GM21619 (cell line): ENCODE measurements at regions not wholly inside any gene's neighbourhood (a gene's known extent, or its start where the extent isn't known, plus 50 kb on each side); places are given as distances from the start of the nearest gene placed in this dataset.
"Not testable (repeated sequence)": the region's sequence is repeated elsewhere in the genome, so short reads cannot be mapped to it uniquely, and the experiment has no call there.

Experiments used
- ATAC-seq: cut with Tn5 transposase; IDR thresholded peaks from one replicate; pipeline ENCODE4 v1.9.1; 2021; ENCODE audit not compliant: unreplicated experiment

DNA sequence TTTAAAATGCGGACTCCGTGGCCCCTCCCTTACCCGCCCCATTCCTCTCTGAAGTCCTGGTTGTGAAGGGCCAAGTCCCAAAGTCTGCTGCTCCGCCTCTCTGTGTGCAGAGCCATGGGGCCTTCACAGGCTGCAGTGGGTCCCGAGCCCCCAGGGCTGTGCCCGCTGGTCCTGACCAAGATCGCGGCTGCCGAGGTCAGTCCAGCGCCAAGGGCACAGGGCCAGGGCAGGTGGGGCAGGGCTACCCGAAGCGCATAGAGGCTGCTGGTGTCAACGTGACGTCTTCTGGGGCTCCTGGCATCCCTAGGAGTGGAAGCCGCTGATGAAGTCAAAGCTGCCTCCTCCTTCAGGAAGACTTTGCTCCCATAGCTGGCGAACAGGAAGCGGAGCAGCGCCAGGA, 858.8 kb downstream of the TUBA3C start:
- ATAC-seq, result not testable (repeated sequence)

DNA sequence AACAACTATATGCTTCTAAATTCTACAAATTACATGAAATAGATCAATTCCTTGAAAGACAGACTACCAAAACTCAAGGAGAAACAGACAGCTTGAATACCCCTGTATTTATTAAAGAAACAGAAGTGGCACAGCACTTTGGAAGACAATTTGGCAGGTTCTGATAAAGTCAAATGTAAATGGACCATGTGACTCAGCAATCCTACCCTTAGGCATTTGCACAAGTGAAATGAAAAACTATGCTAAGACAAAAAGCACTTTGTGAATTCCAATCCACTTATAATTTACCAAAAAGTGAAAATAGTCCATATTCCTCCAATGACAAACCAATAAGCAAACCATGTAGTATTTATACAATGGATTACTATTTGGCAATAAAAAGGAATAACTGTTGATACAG, 862.0 kb downstream of the TUBA3C start:
- ATAC-seq, result not testable (repeated sequence)

DNA sequence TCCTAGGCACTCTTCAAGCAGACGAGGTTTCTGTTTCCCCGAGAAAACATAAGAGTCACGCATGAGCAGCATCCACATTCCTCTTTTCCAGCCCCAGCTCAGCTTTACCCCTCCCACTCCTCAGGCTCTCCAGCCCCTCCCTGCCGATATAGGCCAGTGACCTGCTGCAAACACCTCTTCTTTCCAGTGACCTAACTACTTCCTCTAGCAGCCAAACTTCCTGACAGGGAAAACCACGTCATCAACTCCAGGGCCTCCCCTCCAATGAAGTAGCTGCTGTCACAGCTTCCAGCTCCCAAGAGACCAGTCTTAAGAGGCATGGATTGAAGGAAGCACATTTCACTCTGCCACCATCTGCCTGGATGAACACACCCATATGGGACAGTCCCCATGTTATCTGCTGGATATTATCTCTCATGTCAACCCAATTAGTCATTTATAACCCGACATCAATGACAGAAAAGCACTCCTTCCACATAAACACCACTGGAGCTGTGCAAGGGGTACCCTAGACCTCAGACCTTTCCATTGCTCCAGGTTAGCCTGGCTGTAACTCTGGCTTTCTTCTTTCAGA, 878.3 kb downstream of the TUBA3C start:
- not testable (repeated sequence) for ATAC-seq

DNA sequence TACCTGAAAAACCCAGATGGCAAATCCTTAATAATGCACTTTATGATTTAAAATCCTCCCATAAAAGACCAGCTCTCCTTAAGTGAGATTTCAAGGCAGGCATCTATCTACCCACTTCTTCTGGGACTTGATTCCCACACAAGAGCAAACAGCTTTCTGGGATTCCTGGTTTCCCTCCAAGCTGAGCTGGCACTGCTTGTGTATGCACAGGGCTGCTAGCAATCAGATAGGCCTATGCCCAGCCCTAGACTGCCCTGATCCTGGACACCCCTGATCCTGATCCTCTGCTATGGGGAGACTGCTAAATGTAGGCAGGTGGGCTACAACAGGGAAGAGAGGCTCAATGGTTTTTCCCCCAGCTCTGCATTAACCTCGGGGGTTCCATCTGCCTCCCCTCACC, 880.7 kb downstream of the TUBA3C start:
- not testable (repeated sequence) for ATAC-seq

DNA sequence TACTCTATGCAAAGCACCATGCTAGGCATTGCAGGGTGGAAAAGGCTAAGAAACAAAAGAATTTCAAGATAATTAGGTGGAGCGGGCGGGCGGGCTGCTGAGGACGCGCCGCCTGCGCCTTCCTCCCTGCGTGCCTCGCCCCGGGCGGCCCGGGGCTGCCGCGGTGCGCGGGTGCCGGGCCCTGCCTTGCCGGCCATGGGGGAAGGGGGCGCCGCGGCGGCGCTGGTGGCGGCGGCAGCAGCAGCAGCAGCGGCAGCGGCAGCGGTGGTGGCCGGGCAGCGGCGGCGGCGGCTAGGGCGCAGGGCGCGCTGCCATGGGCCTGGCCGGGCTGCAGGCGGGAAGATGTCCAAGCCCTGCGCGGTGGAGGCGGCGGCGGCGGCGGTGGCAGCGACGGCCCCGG, 884.3 kb downstream of the TUBA3C start:
- not testable (repeated sequence) for ATAC-seq

DNA sequence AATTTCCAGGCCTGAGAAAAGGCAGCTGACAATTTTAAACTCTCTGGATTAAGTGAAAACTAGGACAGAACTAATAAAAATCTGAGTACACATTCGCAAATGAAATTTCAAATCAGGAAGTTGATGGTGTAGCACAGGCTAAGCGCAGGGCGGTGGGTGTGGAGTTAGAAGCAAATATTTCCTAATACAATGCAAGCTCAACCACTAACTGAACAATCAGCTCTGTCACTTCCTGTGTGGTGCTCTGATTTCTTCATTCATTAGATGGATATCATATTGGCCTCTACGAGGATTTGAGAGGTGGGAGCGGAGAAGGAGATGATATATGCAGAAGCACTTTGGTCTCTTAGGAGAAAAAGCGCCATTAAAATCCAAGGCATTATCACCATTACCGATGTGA, 885.0 kb downstream of the TUBA3C start:
- ATAC-seq, result not testable (repeated sequence)

DNA sequence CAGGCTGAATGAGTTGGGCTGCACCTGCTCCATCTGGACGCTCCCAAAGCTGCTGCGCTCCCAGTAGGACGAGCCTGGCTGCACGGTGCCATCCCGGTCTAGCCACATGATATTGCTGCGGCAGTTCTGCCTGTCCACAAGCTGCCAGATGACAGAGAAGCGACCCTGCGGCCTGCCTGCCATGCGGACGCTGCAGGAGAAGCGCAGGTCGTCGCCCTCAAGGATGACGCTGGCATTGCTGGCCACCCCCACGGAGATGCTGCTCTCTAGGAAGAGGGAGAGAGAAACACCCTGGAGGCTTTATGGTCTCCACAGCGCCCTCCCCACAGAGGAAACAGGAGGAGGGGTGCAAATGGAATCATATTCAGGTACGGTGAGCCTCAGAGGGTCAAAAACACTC, 887.3 kb downstream of the TUBA3C start:
- not testable (repeated sequence) for ATAC-seq

DNA sequence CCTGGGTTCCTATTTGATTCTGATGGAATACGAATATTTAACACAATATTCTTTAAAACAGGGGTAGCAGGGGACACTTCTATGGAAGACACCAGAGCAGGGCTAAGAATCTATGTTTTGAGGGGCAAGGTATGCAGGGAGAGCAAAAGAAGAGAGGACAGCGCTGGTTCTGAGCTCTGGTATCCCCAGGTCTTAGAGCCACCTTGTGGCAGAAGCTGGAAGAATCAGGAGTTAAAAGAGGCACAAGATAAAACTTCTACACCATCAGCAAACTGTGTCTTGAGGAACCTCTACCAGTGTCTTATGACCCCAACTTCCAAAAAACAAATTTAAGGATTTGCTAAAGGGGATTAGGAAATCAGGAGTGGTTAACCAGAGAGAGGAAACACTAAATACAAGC, 894.8 kb downstream of the TUBA3C start:
- not testable (repeated sequence) for ATAC-seq

DNA sequence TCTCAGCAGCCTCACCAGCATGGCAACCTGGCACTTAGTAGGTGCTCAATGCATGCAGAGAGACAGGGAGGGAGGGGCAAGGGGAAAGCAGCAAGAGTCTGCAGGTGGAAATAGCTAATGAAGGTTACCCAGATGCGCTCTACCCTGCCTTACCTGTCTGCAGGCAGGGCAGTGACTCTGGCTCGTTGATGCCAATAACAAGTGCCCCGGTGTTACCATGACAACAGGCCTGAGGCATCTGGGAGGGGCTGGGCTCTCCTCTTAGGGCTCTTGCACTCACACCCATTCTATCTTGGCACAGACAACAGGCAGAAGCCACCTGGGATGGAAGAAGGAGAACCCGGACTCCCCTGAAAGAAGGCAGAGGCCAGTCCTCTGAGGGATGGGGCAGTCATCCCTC, 896.0 kb downstream of the TUBA3C start:
- ATAC-seq, result not testable (repeated sequence)

DNA sequence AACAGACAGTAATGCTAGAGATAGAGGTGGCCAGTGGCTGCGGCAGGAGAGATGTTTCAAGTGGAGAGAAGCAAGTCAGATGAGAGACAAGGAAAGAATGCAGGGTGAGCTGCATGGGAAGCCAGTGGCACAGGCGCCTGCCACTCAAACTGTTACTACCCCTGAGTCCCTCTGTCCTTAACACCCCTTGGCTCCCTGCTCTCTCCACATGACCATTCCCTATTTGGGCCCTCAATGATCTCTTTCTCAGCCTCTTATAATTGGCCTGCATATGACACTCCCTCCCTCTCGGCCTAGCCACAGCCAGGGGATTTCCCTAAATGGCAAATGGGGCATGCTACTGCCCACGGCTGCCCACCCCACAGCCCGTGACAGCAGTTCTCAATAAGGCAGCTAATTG, 897.6 kb downstream of the TUBA3C start:
- ATAC-seq, result not testable (repeated sequence)

DNA sequence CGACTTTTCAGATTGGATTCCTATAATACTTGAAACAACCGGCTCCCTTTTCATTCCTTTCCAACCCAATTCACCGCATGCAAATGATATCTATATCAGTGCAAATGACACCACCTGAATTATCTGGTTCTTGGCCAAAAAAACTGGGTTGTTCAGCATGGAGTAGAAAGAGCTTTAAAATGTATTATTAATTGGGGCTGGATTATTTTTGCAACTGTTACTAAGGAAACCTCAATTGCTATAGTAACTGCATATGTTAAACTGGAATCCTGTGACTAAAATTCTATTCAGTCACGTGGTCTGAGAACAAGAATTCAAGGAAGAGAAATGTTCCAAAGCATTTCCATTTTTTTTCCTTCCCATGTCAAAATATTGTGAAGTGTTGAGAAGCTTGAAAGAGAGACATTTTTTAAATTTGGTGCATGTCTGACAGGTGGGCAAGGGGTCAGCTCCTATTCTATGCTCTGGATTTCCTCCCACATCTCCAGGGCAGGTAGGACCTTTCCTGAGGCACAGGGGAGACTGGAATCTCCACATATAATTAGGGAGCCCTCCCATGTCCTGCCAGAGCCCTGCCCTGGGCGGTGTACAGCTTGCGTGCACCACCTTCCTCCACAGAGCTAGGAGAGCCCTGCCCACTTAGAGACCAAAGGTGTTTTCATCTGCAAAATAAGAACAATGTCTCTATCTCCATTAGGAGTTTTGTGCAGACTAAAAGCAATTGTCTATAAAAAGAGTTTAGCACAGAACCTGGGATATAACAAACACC, 899.6 kb downstream of the TUBA3C start:
- ATAC-seq, result not testable (repeated sequence)

DNA sequence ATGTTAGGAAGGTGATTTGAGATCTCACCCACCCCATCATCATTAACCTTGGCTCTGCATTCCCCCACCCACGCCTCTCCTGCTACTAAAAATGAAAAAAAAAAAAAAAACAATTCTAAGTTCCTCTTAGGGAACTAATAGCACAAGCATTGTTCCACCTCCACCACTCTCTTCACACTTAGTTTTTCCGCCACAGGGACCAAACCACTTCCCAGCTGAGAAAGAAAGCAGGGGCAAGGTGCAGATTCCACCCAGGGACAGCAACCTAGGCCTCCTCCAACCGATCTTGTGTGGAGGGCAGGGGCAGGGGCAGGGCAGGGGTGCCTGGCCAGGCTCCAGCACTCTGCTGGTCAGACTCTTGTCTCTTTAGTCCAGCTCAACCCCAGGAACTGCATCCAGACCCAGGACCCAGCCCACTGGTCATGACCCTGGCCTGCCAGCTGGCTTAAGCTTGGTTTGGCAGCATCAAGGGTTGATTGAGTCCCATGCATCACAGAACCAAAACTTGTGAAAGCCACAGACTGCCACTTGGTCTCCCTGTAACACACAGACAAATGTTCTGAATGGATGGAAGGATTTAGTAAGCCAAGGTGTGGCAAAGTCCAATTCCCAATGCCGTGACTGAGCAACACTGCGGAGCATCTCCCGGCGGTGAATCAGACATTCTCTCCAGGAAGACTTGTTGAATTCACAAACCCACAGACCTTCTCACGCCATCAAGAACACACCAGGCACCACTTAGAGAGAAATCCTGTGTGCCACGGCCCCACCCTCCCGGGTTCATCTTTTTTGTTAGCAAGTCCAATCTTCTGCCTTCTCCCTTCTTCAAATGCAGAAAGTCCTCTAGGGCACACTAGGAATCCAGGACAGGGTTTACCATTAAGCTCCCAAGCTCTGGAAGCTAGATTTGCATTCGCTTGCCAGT, 900.5 kb downstream of the TUBA3C start:
- not testable (repeated sequence) for ATAC-seq

DNA sequence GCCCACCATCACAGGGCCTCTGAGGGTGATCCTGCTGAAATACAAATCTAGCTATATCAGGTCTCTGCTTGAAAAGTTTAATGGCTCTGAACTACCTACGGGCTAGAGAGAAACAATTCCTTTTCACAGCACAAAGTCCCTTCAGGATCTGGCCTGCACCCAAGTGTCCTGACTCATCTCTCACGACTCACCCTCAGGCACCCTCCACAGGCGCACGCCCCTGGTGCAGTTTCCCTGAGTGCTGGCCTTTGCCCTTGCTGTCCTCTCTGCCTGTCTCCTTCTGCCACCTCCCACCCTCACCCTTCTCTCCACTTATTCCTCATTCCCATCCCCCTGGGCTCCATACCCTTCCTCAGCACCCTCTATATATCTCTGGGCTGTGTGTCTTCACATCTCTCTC, 901.7 kb downstream of the TUBA3C start:
- ATAC-seq, result not testable (repeated sequence)

DNA sequence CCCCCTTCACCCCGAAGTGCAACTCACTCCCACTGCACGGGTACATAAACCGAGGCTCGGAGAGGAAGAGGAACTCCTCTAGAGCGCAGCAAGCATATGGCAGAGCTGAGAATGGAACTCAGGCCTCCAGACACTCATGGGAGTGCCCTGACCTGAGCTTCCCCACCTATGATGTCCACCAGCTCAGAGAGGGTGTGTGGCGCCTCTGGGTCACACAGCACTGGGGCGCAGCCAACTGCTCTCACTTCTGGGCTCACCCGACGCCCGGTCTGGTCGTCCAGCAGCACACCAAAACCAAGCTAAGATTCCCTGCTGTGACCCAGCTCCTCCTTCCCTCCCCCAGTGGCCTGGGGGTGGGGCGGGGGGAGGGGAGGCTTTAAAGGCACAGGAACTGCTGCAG, 904.3 kb downstream of the TUBA3C start:
- not testable (repeated sequence) for ATAC-seq

DNA sequence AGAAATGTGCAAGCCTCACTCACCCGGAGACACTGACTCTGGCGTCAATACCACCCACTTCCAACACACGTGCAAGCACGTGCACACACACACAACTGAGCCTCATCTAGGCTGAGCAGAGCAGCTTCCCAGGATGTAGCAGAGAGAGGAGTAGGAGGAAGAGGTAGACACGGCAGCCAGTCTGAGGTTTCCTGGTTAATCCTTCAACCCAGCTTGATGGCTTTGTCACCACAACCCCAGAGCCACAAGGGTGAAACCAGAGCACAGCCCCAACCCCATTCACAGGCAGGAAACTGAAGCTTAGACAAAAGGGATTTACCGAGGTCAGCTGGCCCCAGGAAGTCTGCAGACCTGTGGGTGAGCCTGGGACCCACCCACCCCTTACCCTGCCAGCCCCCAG, 905.3 kb downstream of the TUBA3C start:
- not testable (repeated sequence) for ATAC-seq

DNA sequence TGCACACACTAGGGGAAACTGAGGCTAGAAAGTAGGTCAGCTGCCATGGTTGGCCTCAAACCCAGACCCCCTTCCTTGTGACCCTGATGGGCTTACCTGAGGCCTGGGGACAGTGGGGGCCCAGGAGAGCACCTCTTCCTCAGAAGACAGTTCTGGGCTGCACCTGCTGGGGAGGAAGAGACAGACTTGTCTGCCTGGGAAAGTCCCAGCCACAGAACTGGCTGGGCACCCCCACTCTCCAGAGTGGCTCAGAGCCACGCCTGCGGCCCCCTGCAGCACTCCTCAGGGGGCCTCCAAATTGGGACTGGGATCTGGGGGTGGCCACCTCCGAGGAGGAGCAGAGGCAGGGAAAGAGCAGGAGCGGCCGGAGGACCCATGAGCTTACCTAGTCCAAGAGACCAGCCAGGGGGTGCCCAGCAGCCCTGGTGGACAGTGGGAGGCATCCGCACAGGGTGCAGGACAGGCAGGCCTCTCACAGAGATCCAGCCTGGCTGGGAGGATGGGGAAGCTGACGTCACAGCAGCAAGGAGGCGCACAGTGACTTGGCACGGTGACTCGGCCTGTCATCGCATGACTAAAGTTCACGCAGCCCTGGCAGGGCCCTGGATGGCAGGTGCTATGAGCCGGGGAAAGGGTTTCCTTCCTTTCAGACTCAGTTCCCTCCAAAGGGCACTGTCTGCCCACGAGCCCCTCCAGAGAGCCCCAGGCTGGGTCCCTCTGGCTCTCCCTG, 907.7 kb downstream of the TUBA3C start:
- ATAC-seq, result not testable (repeated sequence)

DNA sequence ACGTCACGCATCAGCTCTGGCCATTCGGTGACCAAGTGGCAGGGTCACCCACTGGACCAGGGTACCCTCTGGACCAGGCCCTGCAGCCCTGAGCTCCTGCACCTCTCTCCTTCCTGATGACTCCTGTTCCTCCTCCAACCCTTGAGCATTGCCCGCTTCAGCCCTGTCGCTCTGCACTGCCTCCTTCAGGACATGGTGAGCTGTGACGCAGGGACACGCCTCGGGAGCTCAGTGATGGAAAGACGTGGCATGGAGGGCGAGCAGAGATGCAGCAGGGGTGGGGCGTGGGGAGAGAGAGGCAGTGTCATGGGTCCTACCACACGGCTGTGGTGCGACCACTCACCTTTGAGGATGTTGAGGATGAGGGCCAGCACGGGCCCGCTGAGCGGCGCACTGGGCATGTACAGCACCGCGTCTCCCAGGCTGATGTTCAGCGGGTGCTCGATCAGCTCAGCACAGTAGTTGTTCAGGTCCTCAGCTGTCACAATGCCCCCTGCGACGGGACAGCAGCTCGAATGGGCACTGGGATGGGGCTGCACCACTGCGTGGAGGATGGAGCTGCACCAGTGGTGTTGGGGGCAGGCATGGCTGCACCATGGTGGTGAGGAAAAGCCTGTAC, 922.7 kb downstream of the TUBA3C start:
- ATAC-seq, result not testable (repeated sequence)

DNA sequence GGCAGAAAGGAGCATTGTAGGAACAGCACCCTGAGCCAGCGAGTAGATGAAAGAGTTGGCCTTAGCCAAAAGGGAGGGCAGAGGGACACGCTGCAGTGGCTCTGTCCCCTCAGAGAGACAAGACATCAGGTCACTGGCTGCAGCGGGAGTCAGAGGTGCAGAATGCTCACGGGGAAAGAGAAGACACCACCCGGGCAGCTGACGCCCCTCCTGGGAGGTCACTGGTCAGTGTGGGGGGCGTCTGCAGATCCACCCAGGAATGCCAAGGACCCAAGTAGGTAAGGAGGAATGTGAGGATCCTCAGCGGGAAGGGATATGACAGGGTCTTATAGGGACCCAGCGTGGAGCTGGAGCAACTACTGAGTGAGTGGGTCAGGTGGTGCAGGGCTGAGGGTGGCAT, 923.9 kb downstream of the TUBA3C start:
- ATAC-seq, result not testable (repeated sequence)

DNA sequence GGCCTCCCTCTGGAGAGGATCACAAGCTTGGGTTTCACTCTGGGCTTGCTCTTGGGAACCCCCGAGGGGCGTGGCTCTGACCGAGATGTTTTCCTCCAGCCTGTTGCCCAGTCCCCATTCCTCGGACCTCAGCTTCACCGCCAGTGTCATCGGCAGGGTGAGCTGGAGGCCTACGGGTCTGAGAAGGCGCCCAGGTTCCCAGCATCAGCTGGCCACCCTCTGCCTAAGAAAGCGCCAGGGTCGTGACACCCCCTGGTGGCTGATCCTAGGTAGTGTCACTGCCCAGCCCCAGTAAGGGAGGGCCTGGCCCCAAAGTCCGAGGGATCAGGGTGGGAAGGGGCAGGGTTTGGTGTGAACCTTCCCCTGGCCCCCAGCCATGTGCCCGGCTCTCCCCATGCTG, 928.8 kb downstream of the TUBA3C start:
- not testable (repeated sequence) for ATAC-seq

DNA sequence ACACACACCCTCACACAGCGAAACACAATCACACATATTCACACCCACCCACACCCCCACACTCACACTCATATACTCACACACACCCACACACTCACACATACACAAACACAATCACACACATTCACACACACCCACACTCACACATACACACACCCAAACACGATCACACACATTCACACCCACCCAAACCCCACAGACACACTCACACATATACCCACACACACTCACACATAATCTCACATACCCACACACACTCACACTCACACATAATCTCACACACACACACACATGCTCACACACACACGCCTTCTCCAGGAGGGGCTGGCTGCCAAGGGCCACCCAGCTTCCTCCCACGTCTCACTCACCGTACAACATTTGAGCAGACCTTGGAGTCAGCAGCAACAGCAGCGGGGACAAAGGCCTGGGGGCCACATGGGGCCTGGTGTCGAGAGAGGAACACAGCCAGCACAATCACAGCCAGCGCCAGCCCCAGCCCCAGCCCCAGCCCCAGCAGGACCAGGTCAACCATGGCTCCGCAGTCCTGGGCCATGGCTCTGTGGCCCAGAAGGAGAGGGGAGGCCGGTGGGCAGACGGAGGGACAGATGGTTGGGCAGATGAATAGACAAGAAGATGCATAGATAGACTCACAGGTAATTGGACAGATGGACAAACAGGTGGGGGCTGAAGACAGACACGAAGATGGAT, 932.9 kb downstream of the TUBA3C start:
- not testable (repeated sequence) for ATAC-seq
